GM19035 (cell line): ENCODE measurements at regions not wholly inside any gene's neighbourhood (a gene's known extent, or its start where the extent isn't known, plus 50 kb on each side); places are given as distances from the start of the nearest gene placed in this dataset.
"Not testable (repeated sequence)": the region's sequence is repeated elsewhere in the genome, so short reads cannot be mapped to it uniquely, and the experiment has no call there.

Experiments
- ATAC-seq: cut with Tn5 transposase; IDR thresholded peaks from one replicate; pipeline ENCODE4 v1.9.1; 2021; ENCODE audit not compliant: unreplicated experiment

DNA sequence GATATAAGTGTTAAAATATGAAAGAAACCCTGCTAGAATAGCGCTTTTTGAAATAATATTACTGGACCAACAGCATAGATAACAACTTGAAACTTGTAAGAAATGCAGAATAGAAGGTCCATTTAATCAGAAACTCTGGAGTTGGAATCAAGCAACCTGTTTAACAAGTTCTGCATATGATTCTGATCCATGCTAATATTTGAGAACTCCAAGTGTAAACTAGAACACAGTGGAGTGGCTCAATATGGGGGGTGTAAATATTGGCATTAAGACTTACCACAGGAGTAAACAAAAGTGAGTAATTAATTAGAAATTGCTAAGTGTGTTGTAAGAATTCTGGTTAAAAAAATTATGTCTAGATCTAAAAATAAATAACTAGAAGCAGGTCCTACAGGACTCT lies 151.2 kb downstream of the SLITRK1 start:
- no peak for ATAC-seq

DNA sequence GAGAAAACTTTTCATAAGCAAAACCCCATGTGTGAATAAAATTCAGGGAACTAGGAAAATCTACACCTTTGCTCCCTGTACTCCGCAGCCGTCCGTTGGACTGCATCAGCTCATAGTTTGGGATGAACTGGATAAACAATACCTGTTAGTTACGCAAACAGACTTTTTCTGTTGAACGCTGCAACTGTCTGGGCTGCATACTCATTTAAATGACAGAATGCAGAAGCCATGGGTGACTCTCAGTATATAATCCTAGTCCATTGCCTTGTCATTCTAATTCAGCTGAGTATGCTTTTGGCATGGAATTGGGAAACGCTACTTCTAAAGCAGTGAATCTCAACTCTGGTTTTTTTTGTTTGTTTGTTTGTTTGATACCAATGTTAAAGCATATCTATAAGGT lies 151.6 kb downstream of the SLITRK1 start:
- ATAC-seq: no peak

- no peak for ATAC-seq
These were observed 159.8 kb downstream of the SLITRK1 start for GRCh38 chr13:83722443-83722842.

GRCh38 chr13:83716121-83716520 lies 166.2 kb downstream of the SLITRK1 start:
- ATAC-seq: no peak

GRCh38 chr13:83714236-83714635 lies 168.0 kb downstream of the SLITRK1 start:
- ATAC-seq: no peak

GRCh38 chr13:83710133-83710515 lies 172.2 kb downstream of the SLITRK1 start:
- no peak for ATAC-seq

GRCh38 chr13:83709426-83710132 lies 172.7 kb downstream of the SLITRK1 start:
- ATAC-seq: no peak

DNA sequence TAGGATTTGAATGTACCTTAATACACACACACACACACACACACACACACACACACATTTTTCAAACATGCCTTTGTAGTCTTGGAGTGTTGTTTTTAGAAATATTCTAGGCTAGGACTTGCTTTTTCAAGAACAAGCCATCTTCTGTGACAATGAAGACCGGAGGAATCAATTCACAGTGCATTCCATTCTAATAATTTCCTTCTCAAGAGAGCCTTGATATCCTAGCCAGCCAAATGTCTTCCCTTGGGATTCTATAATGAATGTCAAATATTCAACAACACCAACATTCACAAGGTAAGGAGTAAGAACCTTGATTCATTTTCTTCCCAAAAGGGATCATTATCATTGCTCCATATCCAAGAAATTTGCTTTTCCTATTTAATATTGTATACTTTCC lies 180.3 kb downstream of the SLITRK1 start:
- no peak for ATAC-seq

GRCh38 chr13:83692800-83693199 lies 189.5 kb downstream of the SLITRK1 start:
- ATAC-seq: no peak

- no peak for ATAC-seq
These were observed 190.3 kb downstream of the SLITRK1 start for GRCh38 chr13:83691966-83692365.

DNA sequence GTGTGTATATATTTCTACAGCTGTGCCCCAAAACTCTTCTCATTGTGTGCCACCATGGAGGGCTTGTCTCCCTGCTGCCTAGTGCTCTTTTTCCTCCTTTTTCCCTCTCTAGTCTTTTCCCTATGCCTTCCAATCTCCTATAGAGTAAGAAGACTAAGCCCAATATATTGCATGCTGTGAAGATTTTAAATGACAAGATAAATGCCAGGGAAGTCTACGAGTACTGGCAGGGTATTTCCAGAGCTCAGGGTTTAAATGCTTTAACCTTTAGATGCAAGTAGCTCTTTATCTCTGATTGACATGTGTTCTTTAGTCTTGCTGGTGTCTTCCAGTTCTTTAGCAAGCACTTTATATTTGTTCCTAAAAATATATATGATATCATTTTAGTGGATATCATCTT lies 200.7 kb downstream of the SLITRK1 start:
- no peak for ATAC-seq

- ATAC-seq: no peak
These were observed 204.3 kb downstream of the SLITRK1 start for GRCh38 chr13:83677985-83678384.

DNA sequence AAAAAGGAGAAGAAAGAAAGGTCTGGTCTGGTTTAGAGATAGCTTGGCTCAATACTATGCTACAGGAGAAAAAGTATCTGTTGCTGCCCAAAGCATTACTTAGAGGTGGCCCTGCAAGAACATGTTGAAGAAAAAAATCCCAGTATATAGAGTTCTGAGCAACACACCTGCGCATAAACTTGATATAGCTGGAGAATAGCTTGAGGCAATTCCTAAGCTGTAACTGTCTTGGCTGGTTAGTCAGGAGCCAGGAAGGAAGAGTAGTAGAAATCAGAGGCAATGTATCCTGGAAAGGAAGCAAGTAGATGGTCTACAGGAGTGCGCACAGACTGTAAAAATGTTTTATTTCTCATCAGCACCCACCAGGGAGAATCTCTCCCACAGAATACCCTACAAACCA lies 209.7 kb downstream of the SLITRK1 start:
- ATAC-seq: no peak

- ATAC-seq: no peak
These were observed 214.7 kb downstream of the SLITRK1 start for GRCh38 chr13:83667606-83668005.

DNA sequence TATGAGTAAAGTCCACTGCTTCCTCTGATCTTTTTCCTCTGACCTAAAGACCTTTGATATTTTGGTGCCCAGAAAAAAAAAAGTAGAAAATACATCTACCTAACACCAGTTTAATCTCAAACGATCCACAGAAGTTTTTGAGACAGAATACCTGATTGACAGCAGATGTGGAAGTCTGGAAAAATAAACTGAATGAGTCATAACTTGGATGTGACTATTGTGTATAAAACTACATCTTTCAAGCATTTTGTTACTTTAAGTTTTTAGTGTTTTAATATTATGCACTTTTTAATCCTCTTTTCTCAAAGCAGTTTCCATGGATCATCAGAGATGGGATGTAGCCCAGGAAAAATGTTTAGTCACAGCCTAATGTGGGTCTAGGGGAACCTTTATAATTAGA lies 216.1 kb downstream of the SLITRK1 start:
- no peak for ATAC-seq

DNA sequence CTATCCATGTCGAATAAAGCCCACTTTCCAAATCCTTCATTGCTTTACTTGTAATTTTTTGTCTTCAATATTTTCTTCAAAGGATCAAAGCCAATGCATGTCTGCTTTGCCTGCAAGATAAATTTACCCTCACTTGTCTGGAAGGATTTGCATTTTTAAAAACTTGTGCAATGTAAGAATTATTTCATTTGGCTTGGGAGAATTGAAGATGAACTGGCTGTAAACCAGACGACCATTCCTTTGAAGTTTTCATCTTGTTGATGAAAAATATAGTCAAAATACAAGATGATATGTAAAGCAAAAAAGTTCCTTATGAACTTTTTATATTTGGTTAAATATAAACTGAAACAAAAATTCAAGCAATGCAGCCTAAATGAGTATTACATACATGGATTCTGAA lies 225.0 kb downstream of the SLITRK1 start:
- ATAC-seq: no peak

GRCh38 chr13:83642617-83643016 lies 239.7 kb downstream of the SLITRK1 start:
- ATAC-seq: not testable (repeated sequence)

GRCh38 chr13:83634601-83635000 lies 247.7 kb downstream of the SLITRK1 start:
- ATAC-seq: no peak

DNA sequence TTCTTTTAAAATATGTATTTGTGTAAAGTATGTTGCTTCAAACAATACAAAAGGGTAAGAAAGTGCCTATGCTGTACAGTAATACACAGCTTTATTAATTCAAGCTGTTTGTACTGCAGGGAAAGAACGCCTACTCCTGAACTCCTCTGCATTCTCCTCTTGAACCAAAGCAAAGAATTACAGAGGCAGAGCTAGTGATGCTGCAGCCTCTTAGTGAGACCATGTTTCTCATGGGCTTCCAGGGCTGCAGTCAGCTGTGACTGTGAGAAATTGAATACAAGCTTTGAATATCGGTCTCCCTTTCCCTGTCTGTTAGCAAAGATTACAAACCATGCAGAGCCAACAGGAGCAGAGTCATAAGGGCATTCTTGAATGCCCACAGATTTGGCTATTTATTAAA lies 248.5 kb downstream of the SLITRK1 start:
- no peak for ATAC-seq

- no peak for ATAC-seq
These were observed 259.9 kb downstream of the SLITRK1 start for GRCh38 chr13:83622422-83622784.

DNA sequence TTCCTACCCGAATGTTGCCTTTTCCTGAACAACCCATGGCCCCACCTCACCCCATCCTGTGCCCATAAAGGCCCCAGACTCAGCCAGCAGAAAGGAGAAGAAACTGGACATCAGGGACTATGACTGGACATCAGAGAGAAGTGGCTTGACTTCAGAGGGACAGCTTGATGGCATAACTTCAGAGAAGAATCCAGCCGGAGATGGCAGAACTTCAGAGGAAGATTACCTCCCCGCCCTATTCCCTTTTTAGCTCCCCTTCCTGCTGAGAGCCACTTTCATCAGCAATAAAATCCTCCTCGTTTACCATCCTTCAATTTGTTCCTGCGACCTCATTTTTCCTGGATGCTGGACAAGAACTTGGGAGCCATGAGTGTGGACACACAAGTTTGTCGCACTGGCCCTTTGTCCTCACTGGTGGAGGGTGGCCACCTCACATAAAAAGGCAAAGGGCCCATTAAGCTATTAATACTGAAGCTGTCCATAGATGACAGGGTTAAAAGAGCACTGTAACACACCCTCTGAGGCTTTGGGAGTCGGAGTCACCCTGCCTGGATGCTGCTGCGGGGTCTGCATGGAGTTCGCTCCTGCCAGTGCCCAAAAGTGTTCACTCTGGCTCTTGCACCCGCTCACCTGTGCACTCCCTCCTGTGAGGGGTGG lies 260.4 kb downstream of the SLITRK1 start:
- ATAC-seq: no peak

DNA sequence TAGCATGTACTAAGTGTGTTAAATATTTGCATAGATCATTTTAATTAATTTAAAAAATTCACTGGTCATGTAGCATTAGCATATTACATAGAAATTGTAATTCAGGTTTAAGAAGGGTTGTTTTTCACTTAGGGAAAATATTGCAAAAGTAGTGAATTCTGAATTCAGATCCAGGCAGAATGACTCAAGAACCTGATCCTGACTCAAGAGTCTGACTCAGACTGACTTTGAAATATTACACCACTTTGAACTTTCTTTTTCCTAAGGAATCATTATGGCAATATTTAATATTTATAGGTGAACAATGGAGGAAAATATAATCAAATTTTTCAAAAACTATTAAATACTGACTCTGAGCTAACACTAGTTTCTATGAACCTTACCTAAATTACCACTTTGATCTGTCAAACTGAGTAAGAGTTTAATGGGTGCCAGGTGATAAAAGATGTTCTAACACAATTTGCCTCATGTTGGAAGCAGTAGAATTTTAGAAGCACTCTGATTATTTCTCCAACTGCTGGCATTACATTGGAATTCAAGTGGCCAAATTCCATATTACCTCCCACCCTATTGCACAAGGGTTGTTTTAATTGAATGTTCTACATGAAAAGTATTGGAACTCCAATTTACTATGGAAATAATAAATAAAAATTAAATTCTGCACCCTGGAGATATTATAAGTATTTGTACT lies 261.6 kb downstream of the SLITRK1 start:
- no peak for ATAC-seq
